Suprapubic skin (tissue), 3 donors: ENCODE measurements at regions not wholly inside any gene's neighbourhood (a gene's known extent, or its start where the extent isn't known, plus 50 kb on each side); places are given as distances from the start of the nearest gene placed in this dataset.

Experiments
- POLR2A ChIP-seq, 2 donors: fragments of 450-650 bp; IDR thresholded peaks; one replicate each; pipeline ENCODE4 v1.6.1; 2017; ENCODE audit warnings: antibody characterized with exemption in 2 of 2, mild to moderate bottlenecking in 2 of 2, moderate library complexity in 2 of 2
- TF ChIP-seq, protein P1 (sequence below), 2 donors: fragments of 200-600 bp in 1 of 2; fragments of 450-650 bp in 1 of 2; sonication (generic) in 1 of 2; IDR thresholded peaks; one replicate each; pipeline ENCODE4 v1.5.1; 2016 to 2019; ENCODE audit warnings: antibody characterized with exemption in 2 of 2, mild to moderate bottlenecking in 1 of 2, moderate library complexity in 1 of 2

DNA sequence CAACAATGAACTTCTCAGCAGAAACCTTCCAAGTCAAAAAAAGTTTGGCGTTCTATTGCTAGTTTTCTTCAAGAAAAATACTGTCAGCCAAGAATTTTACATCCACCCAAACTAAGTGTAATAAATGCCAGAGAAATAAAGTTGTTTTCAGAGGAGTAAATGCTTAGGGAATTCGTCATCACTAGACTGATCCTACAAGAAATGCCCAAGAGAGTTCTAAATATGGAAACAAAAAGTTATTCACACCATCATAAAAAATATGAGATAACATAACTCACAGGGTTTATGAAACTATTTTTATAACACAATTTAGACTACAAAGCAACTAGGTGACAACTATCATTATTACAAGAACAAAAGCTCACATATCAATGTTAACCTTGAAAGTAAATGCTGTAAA lies 259.5 kb upstream of the GABRA2 start:
- TF ChIP-seq, protein P1, sequence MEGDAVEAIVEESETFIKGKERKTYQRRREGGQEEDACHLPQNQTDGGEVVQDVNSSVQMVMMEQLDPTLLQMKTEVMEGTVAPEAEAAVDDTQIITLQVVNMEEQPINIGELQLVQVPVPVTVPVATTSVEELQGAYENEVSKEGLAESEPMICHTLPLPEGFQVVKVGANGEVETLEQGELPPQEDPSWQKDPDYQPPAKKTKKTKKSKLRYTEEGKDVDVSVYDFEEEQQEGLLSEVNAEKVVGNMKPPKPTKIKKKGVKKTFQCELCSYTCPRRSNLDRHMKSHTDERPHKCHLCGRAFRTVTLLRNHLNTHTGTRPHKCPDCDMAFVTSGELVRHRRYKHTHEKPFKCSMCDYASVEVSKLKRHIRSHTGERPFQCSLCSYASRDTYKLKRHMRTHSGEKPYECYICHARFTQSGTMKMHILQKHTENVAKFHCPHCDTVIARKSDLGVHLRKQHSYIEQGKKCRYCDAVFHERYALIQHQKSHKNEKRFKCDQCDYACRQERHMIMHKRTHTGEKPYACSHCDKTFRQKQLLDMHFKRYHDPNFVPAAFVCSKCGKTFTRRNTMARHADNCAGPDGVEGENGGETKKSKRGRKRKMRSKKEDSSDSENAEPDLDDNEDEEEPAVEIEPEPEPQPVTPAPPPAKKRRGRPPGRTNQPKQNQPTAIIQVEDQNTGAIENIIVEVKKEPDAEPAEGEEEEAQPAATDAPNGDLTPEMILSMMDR (IDR thresholded peaks at IDR 0.05), result no peak
- TF ChIP-seq POLR2A (IDR thresholded peaks at IDR 0.05), result no peak
